GM19397 (cell line): ENCODE measurements at regions not wholly inside any gene's neighbourhood (a gene's known extent, or its start where the extent isn't known, plus 50 kb on each side); places are given as distances from the start of the nearest gene placed in this dataset.
"Not testable (repeated sequence)": the region's sequence is repeated elsewhere in the genome, so short reads cannot be mapped to it uniquely, and the experiment has no call there.

ENCODE experiments used
- ATAC-seq: cut with Tn5 transposase; IDR thresholded peaks from one replicate; pipeline ENCODE4 v1.9.1; 2021; ENCODE audit warnings: mild to moderate bottlenecking, moderate library complexity; ENCODE audit not compliant: unreplicated experiment

DNA sequence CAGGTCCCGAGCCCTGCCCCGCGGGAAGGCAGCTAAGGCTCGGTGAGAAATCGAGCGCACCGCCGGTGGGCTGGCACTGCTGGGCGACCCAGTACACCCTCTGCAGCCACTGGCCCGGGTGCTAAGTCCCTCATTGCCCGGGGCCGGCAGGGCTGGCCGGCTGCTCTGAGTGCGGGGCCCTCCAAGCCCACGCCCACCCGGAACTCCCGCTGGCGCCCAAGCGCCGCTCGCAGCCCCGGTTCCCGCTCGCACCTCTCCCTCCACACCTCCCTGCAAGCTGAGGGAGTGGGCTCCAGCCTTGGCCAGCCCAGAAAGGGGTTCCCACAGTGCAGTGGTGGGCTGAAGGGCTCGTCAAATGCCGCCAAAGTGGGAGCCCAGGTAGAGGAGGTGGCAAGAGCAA lies 63.2 kb upstream of the IER3 start:
- not testable (repeated sequence) for ATAC-seq

DNA sequence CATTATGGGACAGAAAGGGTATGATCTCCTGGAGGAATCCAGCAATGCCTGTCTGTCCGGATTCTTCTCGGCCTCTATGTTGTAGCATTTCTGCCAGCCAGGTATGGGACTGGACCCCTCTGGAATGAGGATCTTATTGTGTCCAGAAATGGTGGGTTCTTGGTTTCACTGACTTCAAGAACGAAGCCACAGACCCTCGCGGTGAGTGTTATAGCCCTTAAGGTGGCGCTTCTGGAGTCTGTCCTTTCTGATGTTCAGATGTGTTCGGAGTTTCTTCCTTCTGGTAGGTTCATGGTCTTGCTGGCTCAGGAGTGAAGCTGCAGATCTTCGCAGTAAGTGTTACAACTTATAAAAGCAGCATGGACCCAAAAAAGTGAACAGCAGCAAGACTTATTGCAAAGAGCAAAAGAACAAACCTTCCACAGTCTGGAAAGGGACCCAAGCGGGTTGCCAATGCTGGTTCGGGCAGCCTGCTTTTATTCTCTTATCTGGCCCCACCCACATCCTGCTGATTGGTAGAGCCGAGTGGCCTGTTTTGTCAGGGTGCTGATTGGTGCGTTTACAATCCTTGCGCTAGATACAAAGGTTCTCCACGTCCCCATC lies 62.3 kb upstream of the IER3 start:
- ATAC-seq = no peak

DNA sequence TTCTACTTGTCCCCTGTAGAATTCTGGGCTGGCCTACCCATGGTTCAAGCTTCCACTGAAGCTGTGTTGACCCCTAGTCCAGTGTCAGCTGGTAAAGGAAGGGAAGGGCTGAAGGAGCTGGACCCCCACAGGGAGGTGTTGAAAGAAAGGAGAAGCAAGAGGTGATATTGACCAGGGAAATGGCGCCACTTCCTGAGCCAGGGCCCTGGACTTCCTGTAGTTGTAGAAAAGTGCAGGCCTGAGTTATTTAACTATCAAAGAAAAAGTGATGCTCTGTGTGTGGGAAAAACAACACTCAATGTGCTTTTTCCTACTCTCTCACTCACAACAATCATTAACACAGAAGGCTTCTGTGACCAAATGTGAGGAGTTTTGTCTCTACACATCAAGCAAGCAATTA lies 60.0 kb upstream of the IER3 start:
- ATAC-seq = no peak

DNA sequence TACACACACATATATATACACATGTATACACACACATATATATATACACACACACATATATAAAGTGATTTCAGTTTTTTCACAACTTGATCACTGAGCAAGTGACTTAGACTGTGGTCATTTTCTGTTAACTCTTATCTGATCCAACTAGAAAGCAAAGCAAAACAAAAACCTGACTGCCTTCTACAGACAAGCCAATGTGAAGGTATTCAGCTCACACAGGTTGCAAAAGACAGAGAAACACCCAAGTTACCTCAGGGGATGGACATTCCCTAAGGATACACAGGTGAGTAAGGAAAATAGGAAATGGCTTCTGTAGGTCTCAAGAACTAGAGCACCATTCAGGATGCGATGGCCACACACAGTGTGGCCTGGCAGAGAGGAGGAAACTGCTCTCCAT lies 58.4 kb upstream of the IER3 start:
- no peak for ATAC-seq

DNA sequence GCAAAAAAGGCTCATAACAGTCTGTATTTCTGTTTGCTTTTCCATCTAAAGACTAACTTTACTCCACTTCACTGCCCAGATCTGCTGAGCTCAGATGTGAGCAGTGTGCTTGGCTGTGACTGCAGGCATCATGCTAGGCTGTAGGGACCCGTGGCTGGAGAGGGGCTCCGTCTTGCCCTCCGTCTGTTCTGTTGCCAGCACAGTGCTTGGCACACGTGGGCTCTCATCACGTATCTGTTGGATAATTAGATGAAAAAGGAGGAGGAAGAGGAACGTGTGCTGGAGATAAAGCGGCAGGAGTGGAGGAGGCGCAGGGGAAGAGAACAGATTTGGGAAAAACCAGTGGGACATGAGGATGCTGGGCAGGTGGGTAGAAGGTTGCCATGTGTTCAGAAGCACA lies 57.6 kb upstream of the IER3 start:
- no peak for ATAC-seq

DNA sequence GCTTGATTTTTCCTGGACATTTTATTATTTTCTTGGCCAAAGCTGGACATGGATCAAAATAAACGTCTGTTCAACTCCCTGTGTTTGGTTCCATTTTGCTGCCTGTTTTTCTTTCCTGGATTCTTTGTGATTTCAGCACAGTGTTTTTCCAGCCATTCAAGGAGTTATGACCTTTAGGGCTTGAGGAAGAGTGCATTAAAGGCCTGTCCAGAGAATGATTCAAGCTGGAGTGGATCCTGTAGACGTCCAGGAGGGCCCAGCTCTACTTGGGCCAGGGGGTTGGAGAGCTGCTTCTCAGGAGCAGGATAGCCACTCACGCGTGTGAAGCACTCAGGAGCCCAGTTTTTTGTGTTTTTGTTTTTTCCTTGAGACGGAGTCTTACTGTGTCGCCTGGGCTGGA lies 56.5 kb upstream of the IER3 start:
- no peak for ATAC-seq

DNA sequence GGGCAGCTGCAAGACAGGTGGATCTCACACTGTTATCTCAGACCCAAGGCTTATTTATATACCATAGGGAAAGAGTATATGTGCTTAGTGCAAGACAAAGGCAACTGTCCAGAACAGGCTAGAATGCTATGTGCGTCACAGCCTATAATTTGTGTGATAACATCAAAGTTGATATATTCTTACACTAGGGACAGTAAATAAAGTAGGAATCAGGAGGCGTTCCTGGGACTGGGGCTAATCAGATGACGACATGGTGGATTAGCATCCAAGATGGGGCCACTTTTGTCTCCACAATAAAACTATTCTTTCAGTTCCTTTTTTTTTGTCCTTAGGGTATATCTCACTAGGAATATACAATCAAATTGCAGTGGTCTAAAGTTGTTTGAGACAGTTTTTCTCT lies 54.9 kb upstream of the IER3 start:
- ATAC-seq = no peak

DNA sequence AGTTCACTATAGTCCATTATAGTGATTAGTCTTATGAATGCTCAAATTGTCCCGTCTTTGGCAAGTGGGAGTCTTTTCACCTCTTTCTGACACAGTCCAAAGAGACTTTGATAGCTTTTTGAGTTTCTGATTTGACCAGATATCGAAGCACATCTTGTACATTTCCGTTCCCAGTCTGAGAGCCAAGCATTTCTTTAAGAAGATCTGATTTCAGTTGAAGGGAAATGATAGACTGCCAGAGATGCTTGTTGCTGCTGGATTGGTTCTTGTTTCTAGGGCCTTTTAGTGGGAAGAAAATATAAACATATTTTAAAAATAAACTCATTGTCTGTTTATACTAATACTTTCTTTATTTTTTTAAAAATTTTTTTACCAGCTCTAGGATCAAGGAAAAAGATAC lies 54.1 kb upstream of the IER3 start:
- no peak for ATAC-seq

DNA sequence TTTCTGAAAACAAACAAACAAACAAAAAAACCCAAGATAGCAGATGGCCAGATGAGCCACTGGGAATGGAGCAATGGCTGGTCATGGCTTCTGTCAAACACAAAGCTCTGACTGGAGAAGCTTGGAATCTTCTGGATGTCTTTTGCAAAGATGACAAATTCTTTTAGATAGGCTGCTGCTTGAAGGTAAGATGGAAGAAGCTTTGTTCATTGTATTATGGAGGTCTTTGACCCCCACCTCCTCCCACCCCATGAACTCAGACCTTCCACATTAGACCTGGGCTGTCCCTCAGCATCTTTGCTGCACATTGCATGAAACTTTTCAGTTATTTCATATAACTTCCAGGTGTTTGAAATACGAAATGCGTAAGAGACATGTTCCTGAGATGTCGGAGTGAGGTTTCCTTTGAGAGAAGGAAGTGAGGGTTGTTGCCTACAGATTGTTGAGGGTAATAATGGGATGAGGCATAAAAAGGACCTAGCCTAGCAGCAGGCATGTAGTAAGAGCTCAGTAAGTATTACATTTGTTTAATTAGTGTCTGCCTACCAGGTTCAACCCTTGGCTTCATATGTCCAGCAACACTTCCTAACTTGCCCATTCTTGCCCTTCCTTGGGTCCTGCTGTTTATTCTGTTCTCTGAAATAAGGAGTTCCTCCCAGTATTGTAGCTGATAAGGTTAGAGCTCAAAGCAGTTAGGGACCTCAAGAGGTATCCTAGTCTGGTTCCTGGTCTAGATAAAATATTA lies 51.4 kb upstream of the IER3 start:
- no peak for ATAC-seq
